Astrocyte (in vitro differentiated cells and primary cell): ENCODE measurements at regions not wholly inside any gene's neighbourhood (a gene's known extent, or its start where the extent isn't known, plus 50 kb on each side); places are given as distances from the start of the nearest gene placed in this dataset.

Source experiments
- CTCF ChIP-seq: IDR thresholded peaks from 2 replicates; pipeline ENCODE4 v1.5.1; 2011; ENCODE audit warnings: low read depth, mild to moderate bottlenecking, inconsistent platforms, low read length, moderate library complexity; ENCODE audit not compliant: insufficient read depth
- EZH2 ChIP-seq: IDR thresholded peaks from 2 replicates; pipeline ENCODE4 v1.6.1; 2012; ENCODE audit warnings: mild to moderate bottlenecking, low read length, inconsistent platforms; ENCODE audit not compliant: insufficient read depth

- TF ChIP-seq CTCF: no peak
- no peak for TF ChIP-seq EZH2
Measured at GRCh38 chr5:62790348-62790747, 211.7 kb downstream of the LRRC70 start.
